ENCODE measurements at regions not wholly inside any gene's neighbourhood (a gene's known extent, or its start where the extent isn't known, plus 50 kb on each side); places are given as distances from the start of the nearest gene placed in this dataset.
A peak's percentile ranks its signal among the peaks of the same experiment; 100 is the strongest.

GRCh38 chr1:220458936-220459335 is 69.0 kb upstream of the MARK1 start:
- H3K79me2 ChIP-seq (ENCODE audit: insufficient read depth, low read length), result no peaks in the 10 kb centered on the region
- H3K27ac ChIP-seq (ENCODE audit: low read length), result no peak overlapping the region
- no peaks in the 10 kb centered on the region for H4K20me1 ChIP-seq (ENCODE audit: insufficient read depth, low read length)
- H3K4me2 ChIP-seq (ENCODE audit: insufficient read depth, low read length), result no peak overlapping the region
- no peaks in the 10 kb centered on the region for H3K36me3 ChIP-seq (ENCODE audit: insufficient read depth, low read length)
- H2AFZ ChIP-seq (ENCODE audit: low read depth, low read length), result no peak overlapping the region
- no peaks in the 10 kb centered on the region for H3K27me3 ChIP-seq (ENCODE audit: insufficient read depth, low read length, poor library complexity)
- ATAC-seq (ENCODE audit: insufficient read depth, low read depth), result no peak
- H3K4me3 ChIP-seq (ENCODE audit: low read depth in 1 of 2, low read length in 2 of 2), result no peak overlapping the region
- DNase-seq, result no peak
- no peaks in the 10 kb centered on the region for H3K4me1 ChIP-seq (ENCODE audit: insufficient read depth, low read length)
- TF ChIP-seq CTCF (IDR thresholded peaks at IDR 0.05; ENCODE audit: borderline replicate concordance, extremely low read depth, low read length, poor library complexity, severe bottlenecking) (no peak), EZH2 (IDR thresholded peaks at IDR 0.05; ENCODE audit: borderline replicate concordance, low read depth, low read length, severe bottlenecking) (no peak)
- no peak overlapping the region for H3K9ac ChIP-seq (ENCODE audit: low read depth, low read length)
- peaks cover 5% of the 10 kb centered on the region for H3K9me3 ChIP-seq (ENCODE audit: insufficient read depth, low read length, severe bottlenecking)

GRCh38 chr1:220457957-220458609 is 69.9 kb upstream of the MARK1 start:
- Histone ChIP-seq H3K4me1 (ENCODE audit: insufficient read depth, low read length) (no peaks in the 10 kb centered on the region), H3K27me3 (ENCODE audit: insufficient read depth, low read length, poor library complexity) (no peaks in the 10 kb centered on the region), H4K20me1 (ENCODE audit: insufficient read depth, low read length) (no peaks in the 10 kb centered on the region), H3K9ac (ENCODE audit: low read depth, low read length) (no peak overlapping the region), H3K9me3 (ENCODE audit: insufficient read depth, low read length, severe bottlenecking) (no peaks in the 10 kb centered on the region), H3K27ac (ENCODE audit: low read length) (no peak overlapping the region), H3K79me2 (ENCODE audit: insufficient read depth, low read length) (no peaks in the 10 kb centered on the region), H3K4me3 (ENCODE audit: low read depth in 1 of 2, low read length in 2 of 2) (no peak overlapping the region), H3K36me3 (ENCODE audit: insufficient read depth, low read length) (no peaks in the 10 kb centered on the region), H2AFZ (ENCODE audit: low read depth, low read length) (no peak overlapping the region), H3K4me2 (ENCODE audit: insufficient read depth, low read length) (no peak overlapping the region)
- no peak for ATAC-seq (ENCODE audit: insufficient read depth, low read depth)
- TF ChIP-seq EZH2 (IDR thresholded peaks at IDR 0.05; ENCODE audit: borderline replicate concordance, low read depth, low read length, severe bottlenecking) (no peak), CTCF (IDR thresholded peaks at IDR 0.05; ENCODE audit: borderline replicate concordance, extremely low read depth, low read length, poor library complexity, severe bottlenecking) (no peak)
- DNase-seq, result peak; percentile 4

- DNase-seq, result no peak
- ATAC-seq (ENCODE audit: insufficient read depth, low read depth), result no peak
- TF ChIP-seq EZH2 (IDR thresholded peaks at IDR 0.05; ENCODE audit: borderline replicate concordance, low read depth, low read length, severe bottlenecking) (no peak), CTCF (IDR thresholded peaks at IDR 0.05; ENCODE audit: borderline replicate concordance, extremely low read depth, low read length, poor library complexity, severe bottlenecking) (no peak)
- H3K4me2 ChIP-seq (ENCODE audit: insufficient read depth, low read length), result no peak overlapping the region
- H3K79me2 ChIP-seq (ENCODE audit: insufficient read depth, low read length), result no peaks in the 10 kb centered on the region
- H3K36me3 ChIP-seq (ENCODE audit: insufficient read depth, low read length), result no peaks in the 10 kb centered on the region
- no peak overlapping the region for H3K4me3 ChIP-seq (ENCODE audit: low read depth in 1 of 2, low read length in 2 of 2)
- no peak overlapping the region for H2AFZ ChIP-seq (ENCODE audit: low read depth, low read length)
- no peaks in the 10 kb centered on the region for H3K9me3 ChIP-seq (ENCODE audit: insufficient read depth, low read length, severe bottlenecking)
- H3K27ac ChIP-seq (ENCODE audit: low read length), result no peak overlapping the region
- no peaks in the 10 kb centered on the region for H3K4me1 ChIP-seq (ENCODE audit: insufficient read depth, low read length)
- H3K9ac ChIP-seq (ENCODE audit: low read depth, low read length), result no peak overlapping the region
- no peaks in the 10 kb centered on the region for H3K27me3 ChIP-seq (ENCODE audit: insufficient read depth, low read length, poor library complexity)
- no peaks in the 10 kb centered on the region for H4K20me1 ChIP-seq (ENCODE audit: insufficient read depth, low read length)
These were observed 72.4 kb upstream of the MARK1 start for GRCh38 chr1:220455559-220455958.
